ENCODE measurements at regions not wholly inside any gene's neighbourhood (a gene's known extent, or its start where the extent isn't known, plus 50 kb on each side); places are given as distances from the start of the nearest gene placed in this dataset.
"Not testable (repeated sequence)": the region's sequence is repeated elsewhere in the genome, so short reads cannot be mapped to it uniquely, and the experiment has no call there.

- not testable (repeated sequence) for H3K27ac ChIP-seq (ENCODE audit: insufficient read depth, low read length, poor library complexity, severe bottlenecking); H3K9me3 ChIP-seq (ENCODE audit: control insufficient read depth, low read length); H3K4me1 ChIP-seq (ENCODE audit: control insufficient read depth, insufficient read depth, low read length, poor library complexity, severe bottlenecking); H3K4me3 ChIP-seq (ENCODE audit: insufficient read depth, low read depth, low read length, poor library complexity, severe bottlenecking); DNase-seq; H3K27me3 ChIP-seq (replicated peaks; ENCODE audit: control insufficient read depth, insufficient read depth, low read length, poor library complexity, severe bottlenecking); H3K36me3 ChIP-seq (ENCODE audit: control insufficient read depth, insufficient read depth, low read length)
Observed at GRCh38 chr2:242119682-242120081, 250.2 kb downstream of the RTP5 start.

GRCh38 chr2:242130682-242131081 is 261.2 kb downstream of the RTP5 start:
- H3K4me1 ChIP-seq (ENCODE audit: control insufficient read depth, insufficient read depth, low read length, poor library complexity, severe bottlenecking); DNase-seq; H3K27me3 ChIP-seq (replicated peaks; ENCODE audit: control insufficient read depth, insufficient read depth, low read length, poor library complexity, severe bottlenecking); H3K9me3 ChIP-seq (ENCODE audit: control insufficient read depth, low read length); H3K36me3 ChIP-seq (ENCODE audit: control insufficient read depth, insufficient read depth, low read length); H3K4me3 ChIP-seq (ENCODE audit: insufficient read depth, low read depth, low read length, poor library complexity, severe bottlenecking); H3K27ac ChIP-seq (ENCODE audit: insufficient read depth, low read length, poor library complexity, severe bottlenecking): not testable (repeated sequence)

DNA sequence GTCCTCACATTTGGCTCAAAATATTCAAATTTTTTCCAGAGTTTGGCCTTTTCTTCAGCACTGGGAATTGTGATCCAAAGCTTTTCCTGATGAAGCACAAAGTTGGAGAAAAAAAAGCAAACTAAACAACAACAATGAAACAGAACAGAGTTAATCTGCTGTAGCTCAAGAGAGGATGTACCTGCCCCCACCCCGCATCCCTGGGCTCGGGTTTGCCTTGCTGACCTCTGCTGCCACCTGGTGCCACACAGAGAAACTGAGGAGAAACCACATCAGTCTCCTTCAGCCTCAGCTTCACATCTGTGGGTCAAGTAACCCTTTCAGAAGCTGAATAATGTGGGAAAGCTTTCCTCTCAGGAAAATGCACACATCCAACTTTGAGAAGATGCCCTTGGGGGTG is 290.4 kb downstream of the RTP5 start:
- not testable (repeated sequence) for H3K4me1 ChIP-seq (ENCODE audit: control insufficient read depth, insufficient read depth, low read length, poor library complexity, severe bottlenecking); DNase-seq; H3K4me3 ChIP-seq (ENCODE audit: insufficient read depth, low read depth, low read length, poor library complexity, severe bottlenecking); H3K27ac ChIP-seq (ENCODE audit: insufficient read depth, low read length, poor library complexity, severe bottlenecking); H3K9me3 ChIP-seq (ENCODE audit: control insufficient read depth, low read length); H3K36me3 ChIP-seq (ENCODE audit: control insufficient read depth, insufficient read depth, low read length); H3K27me3 ChIP-seq (replicated peaks; ENCODE audit: control insufficient read depth, insufficient read depth, low read length, poor library complexity, severe bottlenecking)

GRCh38 chr2:242165115-242165514 is 295.6 kb downstream of the RTP5 start:
- H3K9me3 ChIP-seq (ENCODE audit: control insufficient read depth, low read length); H3K27me3 ChIP-seq (replicated peaks; ENCODE audit: control insufficient read depth, insufficient read depth, low read length, poor library complexity, severe bottlenecking); DNase-seq; H3K4me3 ChIP-seq (ENCODE audit: insufficient read depth, low read depth, low read length, poor library complexity, severe bottlenecking); H3K4me1 ChIP-seq (ENCODE audit: control insufficient read depth, insufficient read depth, low read length, poor library complexity, severe bottlenecking); H3K27ac ChIP-seq (ENCODE audit: insufficient read depth, low read length, poor library complexity, severe bottlenecking); H3K36me3 ChIP-seq (ENCODE audit: control insufficient read depth, insufficient read depth, low read length): not testable (repeated sequence)

DNA sequence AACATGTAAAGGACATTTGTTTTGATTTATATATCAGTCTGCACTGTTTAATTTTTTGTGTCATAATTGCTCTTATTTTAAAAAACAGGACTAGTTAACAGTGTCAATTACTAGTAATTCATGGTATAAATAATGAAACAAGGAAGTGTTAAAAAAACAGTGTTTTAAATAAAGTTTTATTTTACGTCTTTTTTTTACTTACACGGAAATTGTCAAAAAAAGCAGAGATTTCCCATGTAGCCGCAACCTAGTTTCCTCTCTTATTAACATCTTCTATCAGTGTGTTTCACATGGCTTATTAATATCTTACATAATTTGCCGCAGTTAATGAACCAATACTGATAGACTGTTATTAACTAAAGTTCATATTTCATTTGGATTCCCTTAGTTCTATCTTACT is 301.8 kb downstream of the RTP5 start:
- not testable (repeated sequence) for H3K27ac ChIP-seq (ENCODE audit: insufficient read depth, low read length, poor library complexity, severe bottlenecking); H3K27me3 ChIP-seq (replicated peaks; ENCODE audit: control insufficient read depth, insufficient read depth, low read length, poor library complexity, severe bottlenecking); H3K36me3 ChIP-seq (ENCODE audit: control insufficient read depth, insufficient read depth, low read length); H3K4me1 ChIP-seq (ENCODE audit: control insufficient read depth, insufficient read depth, low read length, poor library complexity, severe bottlenecking); H3K9me3 ChIP-seq (ENCODE audit: control insufficient read depth, low read length); DNase-seq; H3K4me3 ChIP-seq (ENCODE audit: insufficient read depth, low read depth, low read length, poor library complexity, severe bottlenecking)

All from effector memory CD4-positive, alpha-beta T cell (primary cell).